HepG2 (cell line): ENCODE measurements at regions not wholly inside any gene's neighbourhood (a gene's known extent, or its start where the extent isn't known, plus 50 kb on each side); places are given as distances from the start of the nearest gene placed in this dataset.

Experiments used
- BRD4 ChIP-seq: sonication (generic); formaldehyde crosslinking; IDR thresholded peaks from 2 replicates; pipeline ENCODE4 v1.4.0; 2020; ENCODE audit warnings: missing genetic modification reagents
- PRMT3 ChIP-seq: sonication (generic); formaldehyde crosslinking; IDR thresholded peaks from 2 replicates; pipeline ENCODE4 v1.8.1; 2022; ENCODE audit warnings: low read depth, mild to moderate bottlenecking, moderate library complexity, missing genetic modification reagents, borderline replicate concordance

GRCh38 chr20:40262219-40262618, 426.8 kb downstream of the MAFB start:
- no peak for TF ChIP-seq PRMT3 (CRISPR knock-in tag)
- no peak for TF ChIP-seq BRD4 (CRISPR knock-in tag)
